Body of pancreas (tissue), 4 donors: ENCODE measurements at regions not wholly inside any gene's neighbourhood (a gene's known extent, or its start where the extent isn't known, plus 50 kb on each side); places are given as distances from the start of the nearest gene placed in this dataset.

Experiments
- CTCF ChIP-seq, 7 experiments: fragments of 450-650 bp in 4 of 7; fragments of 200-600 bp in 3 of 7; sonication (generic) in 3 of 7; IDR thresholded peaks; one replicate each; pipeline ENCODE4 v1.5.1; 2016 to 2019; ENCODE audit warnings: antibody characterized with exemption in 7 of 7
- POLR2A ChIP-seq, 3 donors: fragments of 450-650 bp; IDR thresholded peaks; one replicate each; pipeline ENCODE4 v1.6.1; 2016; ENCODE audit warnings: antibody characterized with exemption in 3 of 3, mild to moderate bottlenecking in 2 of 3

- TF ChIP-seq CTCF (IDR thresholded peaks at IDR 0.05), result no peak
- TF ChIP-seq POLR2A (IDR thresholded peaks at IDR 0.05), result no peak
Measured at GRCh38 chr5:169384661-169385060, 83.7 kb upstream of the SLIT3 start.
